ENCODE measurements at regions not wholly inside any gene's neighbourhood (a gene's known extent, or its start where the extent isn't known, plus 50 kb on each side); places are given as distances from the start of the nearest gene placed in this dataset.

DNA sequence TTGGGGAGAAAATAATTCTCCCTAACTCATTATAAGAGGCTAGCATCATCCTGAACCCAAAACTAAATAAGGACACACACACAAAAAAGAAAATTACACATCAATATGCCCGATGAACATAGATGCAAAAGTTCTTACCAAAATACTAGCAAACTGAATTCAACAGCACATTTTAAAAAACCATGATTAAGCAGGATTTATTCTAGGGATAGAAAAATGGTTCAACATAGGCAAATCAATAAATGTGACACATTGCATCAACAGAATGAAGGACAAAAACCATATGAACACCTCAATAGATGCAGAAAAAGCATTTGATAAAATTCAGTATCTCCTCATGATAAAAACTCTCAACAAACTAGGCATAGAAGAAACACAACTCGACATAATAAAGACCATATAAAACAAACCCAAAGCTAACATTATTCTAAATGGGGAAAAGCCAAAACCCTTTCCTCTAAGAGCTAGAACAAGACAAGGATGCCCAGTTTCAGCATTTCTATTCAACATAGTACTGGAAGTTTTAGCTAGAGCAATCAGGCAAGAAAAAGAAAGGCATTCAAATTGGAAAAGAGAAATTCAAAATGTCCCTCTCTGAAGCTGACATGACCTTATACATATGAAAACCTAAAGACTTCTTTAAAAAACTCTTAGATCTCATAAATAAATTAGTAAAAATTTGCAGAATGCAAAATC lies 200.9 kb downstream of the NKX6-1 start:
- no peaks in the 10 kb centered on the region for H3K9me1 ChIP-seq (replicated peaks; ENCODE audit: control insufficient read depth, extremely low read depth, insufficient read depth, low read length)
- H2AFZ ChIP-seq (ENCODE audit: low read depth, low read length): no peak overlapping the region
- intact Hi-C loops (cut with micrococcal nuclease) (no loop called here), dilution Hi-C loops (cut with MboI; ENCODE audit: extremely low pct_ligation_motif_present, low sequenced_read_pairs) (no loop called here)
- DNase-seq (ENCODE audit: low read depth, low spot score) (no peak), FAIRE-seq (no peak)
- no peak overlapping the region for H3K4me2 ChIP-seq (ENCODE audit: insufficient read depth, low read length)
- no TSS peak for BruUV-seq (replicated peaks)
- no peaks in the 10 kb centered on the region for H3K4me1 ChIP-seq (ENCODE audit: control insufficient read depth, extremely low read depth, insufficient read depth, low read length)
- H4K20me1 ChIP-seq (replicated peaks; ENCODE audit: control insufficient read depth, extremely low read depth, insufficient read depth, low read length): no peaks in the 10 kb centered on the region
- TF ChIP-seq, protein P1, sequence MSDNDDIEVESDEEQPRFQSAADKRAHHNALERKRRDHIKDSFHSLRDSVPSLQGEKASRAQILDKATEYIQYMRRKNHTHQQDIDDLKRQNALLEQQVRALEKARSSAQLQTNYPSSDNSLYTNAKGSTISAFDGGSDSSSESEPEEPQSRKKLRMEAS (IDR thresholded peaks at IDR 0.05; ENCODE audit: insufficient read depth, insufficient read length): no peak
- TF ChIP-seq FOS (IDR thresholded peaks at IDR 0.05; ENCODE audit: borderline replicate concordance, insufficient read depth, low read length): no peak
- TF ChIP-seq POLR2A (IDR thresholded peaks at IDR 0.05; ENCODE audit: low read depth, low read length): no peak
- TF ChIP-seq EZH2 (IDR thresholded peaks at IDR 0.05; ENCODE audit: borderline replicate concordance, low read depth, low read length, severe bottlenecking): no peak
- TF ChIP-seq JUN (IDR thresholded peaks at IDR 0.05; ENCODE audit: borderline replicate concordance, insufficient read depth, insufficient read length, low read depth): no peak
- TF ChIP-seq GATA2 (IDR thresholded peaks at IDR 0.05; ENCODE audit: insufficient read depth, insufficient read length, low read depth, low read length): no peak
- TF ChIP-seq, protein P2, sequence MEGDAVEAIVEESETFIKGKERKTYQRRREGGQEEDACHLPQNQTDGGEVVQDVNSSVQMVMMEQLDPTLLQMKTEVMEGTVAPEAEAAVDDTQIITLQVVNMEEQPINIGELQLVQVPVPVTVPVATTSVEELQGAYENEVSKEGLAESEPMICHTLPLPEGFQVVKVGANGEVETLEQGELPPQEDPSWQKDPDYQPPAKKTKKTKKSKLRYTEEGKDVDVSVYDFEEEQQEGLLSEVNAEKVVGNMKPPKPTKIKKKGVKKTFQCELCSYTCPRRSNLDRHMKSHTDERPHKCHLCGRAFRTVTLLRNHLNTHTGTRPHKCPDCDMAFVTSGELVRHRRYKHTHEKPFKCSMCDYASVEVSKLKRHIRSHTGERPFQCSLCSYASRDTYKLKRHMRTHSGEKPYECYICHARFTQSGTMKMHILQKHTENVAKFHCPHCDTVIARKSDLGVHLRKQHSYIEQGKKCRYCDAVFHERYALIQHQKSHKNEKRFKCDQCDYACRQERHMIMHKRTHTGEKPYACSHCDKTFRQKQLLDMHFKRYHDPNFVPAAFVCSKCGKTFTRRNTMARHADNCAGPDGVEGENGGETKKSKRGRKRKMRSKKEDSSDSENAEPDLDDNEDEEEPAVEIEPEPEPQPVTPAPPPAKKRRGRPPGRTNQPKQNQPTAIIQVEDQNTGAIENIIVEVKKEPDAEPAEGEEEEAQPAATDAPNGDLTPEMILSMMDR (IDR thresholded peaks at IDR 0.05; ENCODE audit: extremely low read depth in 1 of 2, insufficient read depth in 1 of 2, low read depth in 1 of 2, low read length in 2 of 2): no peak
- TF ChIP-seq MYC (IDR thresholded peaks at IDR 0.05; ENCODE audit: low read depth, low read length): no peak
- TF ChIP-seq POLR2AphosphoS5 (IDR thresholded peaks at IDR 0.05; ENCODE audit: insufficient read depth, low read depth, low read length): no peak
- no peaks in the 10 kb centered on the region for H3K27me3 ChIP-seq (ENCODE audit: control insufficient read depth in 2 of 2, insufficient read depth in 2 of 2, low read length in 2 of 2)
- H3K9ac ChIP-seq (replicated peaks; ENCODE audit: extremely low read depth, insufficient read depth, low read length): no peak overlapping the region
- H3K36me3 ChIP-seq (ENCODE audit: control insufficient read depth in 2 of 2, extremely low read depth in 1 of 2, insufficient read depth in 2 of 2, low read length in 2 of 2): no peaks in the 10 kb centered on the region
- ChIA-PET CTCF (no interaction called here), POLR2A (no interaction called here)
- H3K4me3 ChIP-seq (replicated peaks in 1 of 3; ENCODE audit: insufficient read depth in 1 of 3, low read depth in 1 of 3, low read length in 3 of 3): no peak overlapping the region
- no peaks in the 10 kb centered on the region for H3K79me2 ChIP-seq (ENCODE audit: control insufficient read depth, insufficient read depth, low read length)
- no peaks in the 10 kb centered on the region for H3K9me3 ChIP-seq (replicated peaks; ENCODE audit: control insufficient read depth, insufficient read depth, low read length)
- no peak overlapping the region for H3K27ac ChIP-seq (ENCODE audit: insufficient read depth, low read depth, low read length)
